IMR-90 (cell line): ENCODE measurements at regions not wholly inside any gene's neighbourhood (a gene's known extent, or its start where the extent isn't known, plus 50 kb on each side); places are given as distances from the start of the nearest gene placed in this dataset.

ENCODE experiments used
- BHLHE40 ChIP-seq: fragments of 150-350 bp; IDR thresholded peaks from 2 replicates; pipeline ENCODE4 v1.6.1; 2016; ENCODE audit warnings: mild to moderate bottlenecking, low read depth, low read length
- CEBPB ChIP-seq: IDR thresholded peaks from 2 replicates; pipeline ENCODE4 v1.6.1; 2012; ENCODE audit warnings: low read depth, low read length, improper control_type of control experiment
- FOS ChIP-seq: fragments of 150-350 bp; IDR thresholded peaks from 2 replicates; pipeline ENCODE4 v1.6.1; 2016; ENCODE audit warnings: low read depth, low read length
- MAFK ChIP-seq: IDR thresholded peaks from 2 replicates; pipeline ENCODE4 v1.6.1; 2012; ENCODE audit warnings: low read depth, low read length, improper control_type of control experiment
- MAZ ChIP-seq: IDR thresholded peaks from 2 replicates; pipeline ENCODE4 v1.6.1; 2012; ENCODE audit warnings: low read depth, mild to moderate bottlenecking, low read length, improper control_type of control experiment, moderate library complexity, borderline replicate concordance
- POLR2A ChIP-seq: IDR thresholded peaks from 2 replicates; pipeline ENCODE4 v1.6.1; 2012; ENCODE audit warnings: mild to moderate bottlenecking, low read depth, low read length
- RCOR1 ChIP-seq: IDR thresholded peaks from 2 replicates; pipeline ENCODE4 v1.6.1; 2012; ENCODE audit warnings: mild to moderate bottlenecking, low read length, improper control_type of control experiment; ENCODE audit not compliant: insufficient replicate concordance
- SMC3 ChIP-seq: fragments of 150-350 bp; IDR thresholded peaks from 2 replicates; pipeline ENCODE4 v1.6.1; 2016; ENCODE audit warnings: low read depth, mild to moderate bottlenecking, antibody characterized with exemption, low read length, moderate library complexity
- TF ChIP-seq, protein P1 (sequence below): conservative IDR thresholded peaks from 2 replicates; pipeline ENCODE4 v1.5.1; 2012; ENCODE audit warnings: mild to moderate bottlenecking, low read depth, low read length, improper control_type of control experiment
- TF ChIP-seq, protein P2 (sequence below): fragments of 150-350 bp; IDR thresholded peaks from 2 replicates; pipeline ENCODE4 v1.6.1; 2017; ENCODE audit warnings: mild to moderate bottlenecking, antibody characterized with exemption, low read length, low read depth

DNA sequence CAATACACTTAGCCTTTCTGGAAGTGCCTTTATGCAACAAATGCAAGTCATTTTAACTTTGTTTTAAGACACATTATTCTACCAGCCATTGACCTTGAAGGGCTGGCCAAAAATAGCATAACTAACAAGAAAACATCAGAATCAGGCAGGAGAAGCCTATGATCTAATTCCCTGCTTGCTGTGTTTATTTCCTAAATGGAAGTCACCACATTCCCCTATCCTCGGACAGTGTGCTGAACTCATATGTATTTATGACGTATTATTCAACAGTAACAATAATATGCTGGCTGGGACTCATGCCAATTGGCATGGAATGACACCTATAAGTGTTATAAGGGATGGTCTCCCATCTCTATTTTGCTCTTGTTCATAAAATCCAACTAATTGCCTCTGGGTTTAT lies 140.7 kb downstream of the MAP3K7 start:
- TF ChIP-seq POLR2A (no peak), CEBPB (no peak), MAFK (no peak), RCOR1 (no peak), FOS (no peak), BHLHE40 (no peak), MAZ (no peak), SMC3 (no peak)
- TF ChIP-seq, protein P1, sequence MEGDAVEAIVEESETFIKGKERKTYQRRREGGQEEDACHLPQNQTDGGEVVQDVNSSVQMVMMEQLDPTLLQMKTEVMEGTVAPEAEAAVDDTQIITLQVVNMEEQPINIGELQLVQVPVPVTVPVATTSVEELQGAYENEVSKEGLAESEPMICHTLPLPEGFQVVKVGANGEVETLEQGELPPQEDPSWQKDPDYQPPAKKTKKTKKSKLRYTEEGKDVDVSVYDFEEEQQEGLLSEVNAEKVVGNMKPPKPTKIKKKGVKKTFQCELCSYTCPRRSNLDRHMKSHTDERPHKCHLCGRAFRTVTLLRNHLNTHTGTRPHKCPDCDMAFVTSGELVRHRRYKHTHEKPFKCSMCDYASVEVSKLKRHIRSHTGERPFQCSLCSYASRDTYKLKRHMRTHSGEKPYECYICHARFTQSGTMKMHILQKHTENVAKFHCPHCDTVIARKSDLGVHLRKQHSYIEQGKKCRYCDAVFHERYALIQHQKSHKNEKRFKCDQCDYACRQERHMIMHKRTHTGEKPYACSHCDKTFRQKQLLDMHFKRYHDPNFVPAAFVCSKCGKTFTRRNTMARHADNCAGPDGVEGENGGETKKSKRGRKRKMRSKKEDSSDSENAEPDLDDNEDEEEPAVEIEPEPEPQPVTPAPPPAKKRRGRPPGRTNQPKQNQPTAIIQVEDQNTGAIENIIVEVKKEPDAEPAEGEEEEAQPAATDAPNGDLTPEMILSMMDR = no peak
- TF ChIP-seq, protein P2, sequence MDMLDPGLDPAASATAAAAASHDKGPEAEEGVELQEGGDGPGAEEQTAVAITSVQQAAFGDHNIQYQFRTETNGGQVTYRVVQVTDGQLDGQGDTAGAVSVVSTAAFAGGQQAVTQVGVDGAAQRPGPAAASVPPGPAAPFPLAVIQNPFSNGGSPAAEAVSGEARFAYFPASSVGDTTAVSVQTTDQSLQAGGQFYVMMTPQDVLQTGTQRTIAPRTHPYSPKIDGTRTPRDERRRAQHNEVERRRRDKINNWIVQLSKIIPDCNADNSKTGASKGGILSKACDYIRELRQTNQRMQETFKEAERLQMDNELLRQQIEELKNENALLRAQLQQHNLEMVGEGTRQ = no peak
